Activated CD4-positive, alpha-beta T cell treated with anti-CD3 and anti-CD28 coated beads for 36 hours (primary cell): ENCODE measurements at regions not wholly inside any gene's neighbourhood (a gene's known extent, or its start where the extent isn't known, plus 50 kb on each side); places are given as distances from the start of the nearest gene placed in this dataset.

Experiments used
- ATAC-seq: fragments of 200-7000 bp; cut with Tn5 transposase; one replicate; pipeline ENCODE4 v1.10.0; 2021; ENCODE audit warnings: mild to moderate bottlenecking, moderate library complexity
- CTCF ChIA-PET: fragments of 350-600 bp; sonication (Branson Sonifier 250); formaldehyde crosslinking; loops from one replicate; lab custom pipeline; 2021; ENCODE audit warnings: antibody characterized with exemption; lab: Charles Lee
- POLR2A ChIA-PET: fragments of 350-600 bp; sonication (Branson Sonifier 250); formaldehyde crosslinking; loops from one replicate; lab custom pipeline; 2021; ENCODE audit warnings: antibody characterized with exemption, inconsistent platforms; lab: Charles Lee
- DNase-seq: peaks from one replicate; pipeline ENCODE4 v3.0.0-alpha.2; 2020
- H3K27ac Mint-ChIP-seq: one replicate; pipeline ENCODE4 v1.8.0; 2021; ENCODE audit warnings: mixed read lengths
- H3K27me3 Mint-ChIP-seq: one replicate; pipeline ENCODE4 v1.8.0; 2021; ENCODE audit warnings: mixed read lengths
- H3K36me3 Mint-ChIP-seq: one replicate; pipeline ENCODE4 v1.8.0; 2021; ENCODE audit warnings: low read depth, mixed read lengths
- H3K4me1 Mint-ChIP-seq: one replicate; pipeline ENCODE4 v1.8.0; 2021; ENCODE audit warnings: mixed read lengths
- H3K4me3 Mint-ChIP-seq: one replicate; pipeline ENCODE4 v1.8.0; 2021; ENCODE audit warnings: mild to moderate bottlenecking, moderate library complexity, mixed read lengths
- H3K9me3 Mint-ChIP-seq: one replicate; pipeline ENCODE4 v1.8.0; 2021; ENCODE audit warnings: low read depth, mixed read lengths
- intact Hi-C, 2 experiments: fragments of 100-400 bp; cut with DNase I in 1 of 2; cut with micrococcal nuclease in 1 of 2; formaldehyde crosslinking; loops; one replicate each; pipeline versions ENCODE4 v1.14.2 to v1.15.1; 2022 to 2024; cut with DNase I, micrococcal nuclease

DNA sequence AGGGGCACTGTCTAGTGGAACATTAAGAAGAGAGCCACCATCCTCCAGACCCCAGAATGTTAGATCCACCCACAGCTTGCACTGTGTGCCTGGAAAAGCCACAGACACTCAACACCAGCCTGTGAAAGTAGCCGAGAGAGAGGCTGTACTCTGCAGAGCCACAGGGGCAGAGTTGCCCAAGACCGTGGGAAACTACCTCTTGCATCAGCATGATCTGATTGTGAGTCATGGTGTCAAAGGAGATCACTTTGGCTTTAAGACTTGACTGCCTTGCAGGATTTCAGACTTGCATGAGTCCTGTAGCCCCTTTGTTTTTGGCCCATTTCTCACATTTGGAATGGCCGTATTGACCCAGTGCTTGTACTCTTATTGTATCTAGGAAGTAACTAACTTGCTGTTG lies 115.9 kb upstream of the CCDC179 start:
- peak; percentile 75 for ATAC-seq
- ChIA-PET CTCF (no interaction called here), POLR2A (no interaction called here)
- Mint-ChIP-seq H3K9me3 (peaks cover 8% of the 10 kb centered on the region), H3K27me3 (no peaks in the 10 kb centered on the region), H3K27ac (no peak overlapping the region), H3K36me3 (no peaks in the 10 kb centered on the region), H3K4me1 (peaks cover 2% of the 10 kb centered on the region), H3K4me3 (no peak overlapping the region)
- intact Hi-C loops, result no loop called here
- DNase-seq, result peak; percentile 53

DNA sequence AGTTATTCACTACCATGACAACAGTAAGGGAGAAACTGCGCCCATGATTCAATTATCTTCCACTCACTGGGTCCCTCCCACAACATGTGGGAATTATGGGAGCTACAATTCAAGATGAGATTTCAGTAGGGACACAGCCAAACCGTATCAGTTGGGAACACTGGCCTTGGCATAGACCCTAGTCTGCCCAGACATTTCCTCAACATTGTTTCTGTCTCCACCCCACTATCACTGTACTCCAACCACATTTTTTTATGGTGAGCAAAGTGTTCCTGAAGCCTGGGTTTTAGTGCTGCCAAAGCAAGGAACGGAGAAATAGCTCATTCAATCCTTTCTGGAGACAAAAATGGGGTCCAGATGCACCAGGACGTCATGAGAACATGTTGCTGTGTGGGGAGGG lies 122.6 kb upstream of the CCDC179 start:
- intact Hi-C loops, result no loop called here
- Mint-ChIP-seq H3K27ac (no peak overlapping the region), H3K4me1 (no peaks in the 10 kb centered on the region), H3K9me3 (peaks cover 5% of the 10 kb centered on the region), H3K27me3 (no peaks in the 10 kb centered on the region), H3K4me3 (no peak overlapping the region), H3K36me3 (no peaks in the 10 kb centered on the region)
- CTCF ChIA-PET, result no interaction called here
- DNase-seq (no peak), ATAC-seq (no peak)
- POLR2A ChIA-PET, result no interaction called here

DNA sequence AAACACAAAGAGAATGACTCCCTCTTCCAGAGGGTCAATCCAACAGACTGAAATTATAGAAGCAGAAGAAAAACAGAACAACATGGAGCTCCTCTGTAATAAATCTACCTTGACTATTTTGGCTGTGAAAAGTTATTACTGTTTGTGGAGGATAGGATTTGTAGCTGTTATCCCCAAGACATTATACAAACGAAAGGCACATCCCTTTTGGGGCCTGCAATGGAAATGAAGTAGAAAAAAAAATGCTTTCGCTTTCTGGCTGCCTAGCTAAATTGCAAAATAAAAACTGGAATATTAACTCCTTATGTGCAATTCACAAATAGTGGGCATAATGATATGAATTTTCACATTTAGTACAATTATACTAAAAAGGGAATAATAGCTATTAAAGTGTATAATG lies 123.8 kb upstream of the CCDC179 start:
- ChIA-PET CTCF (no interaction called here), POLR2A (no interaction called here)
- no peaks in the 10 kb centered on the region for H3K36me3 Mint-ChIP-seq
- H3K27ac Mint-ChIP-seq, result no peak overlapping the region
- ATAC-seq (no peak), DNase-seq (no peak)
- H3K27me3 Mint-ChIP-seq, result no peaks in the 10 kb centered on the region
- H3K9me3 Mint-ChIP-seq, result peaks cover 12% of the 10 kb centered on the region
- no peaks in the 10 kb centered on the region for H3K4me1 Mint-ChIP-seq
- intact Hi-C loops, result no loop called here
- H3K4me3 Mint-ChIP-seq, result no peak overlapping the region

DNA sequence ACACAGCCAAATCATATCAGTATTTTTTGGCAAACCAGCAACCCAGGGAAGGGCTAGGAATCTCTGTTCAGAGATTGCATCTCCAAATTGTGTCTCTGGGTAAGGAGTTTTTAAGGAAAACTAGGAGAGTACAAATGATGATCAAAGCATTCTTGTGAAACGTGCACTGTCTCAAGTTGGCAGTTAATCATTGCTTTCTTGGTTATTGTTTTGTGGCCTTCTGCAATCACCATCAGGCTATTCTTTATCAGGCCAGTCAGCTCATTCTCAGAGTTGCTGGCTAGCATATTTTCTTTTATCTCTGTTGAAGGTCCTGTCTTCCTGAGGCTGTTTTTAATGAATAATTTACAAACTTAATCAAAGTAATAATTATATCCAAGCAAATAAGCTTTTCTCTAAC lies 129.1 kb upstream of the CCDC179 start:
- intact Hi-C loops, result no loop called here
- no peaks in the 10 kb centered on the region for H3K4me1 Mint-ChIP-seq
- ATAC-seq (no peak), DNase-seq (no peak)
- H3K4me3 Mint-ChIP-seq, result no peak overlapping the region
- H3K27ac Mint-ChIP-seq, result no peak overlapping the region
- H3K36me3 Mint-ChIP-seq, result peaks cover 6% of the 10 kb centered on the region
- peaks cover 27% of the 10 kb centered on the region for H3K9me3 Mint-ChIP-seq
- CTCF ChIA-PET, result interaction anchor here (0.7 kb wide), 1 partner anchor 31 kb away, joined by 4 read pairs; no protein-coding TSS in a partner anchor
- H3K27me3 Mint-ChIP-seq, result no peaks in the 10 kb centered on the region
- POLR2A ChIA-PET, result no interaction called here

DNA sequence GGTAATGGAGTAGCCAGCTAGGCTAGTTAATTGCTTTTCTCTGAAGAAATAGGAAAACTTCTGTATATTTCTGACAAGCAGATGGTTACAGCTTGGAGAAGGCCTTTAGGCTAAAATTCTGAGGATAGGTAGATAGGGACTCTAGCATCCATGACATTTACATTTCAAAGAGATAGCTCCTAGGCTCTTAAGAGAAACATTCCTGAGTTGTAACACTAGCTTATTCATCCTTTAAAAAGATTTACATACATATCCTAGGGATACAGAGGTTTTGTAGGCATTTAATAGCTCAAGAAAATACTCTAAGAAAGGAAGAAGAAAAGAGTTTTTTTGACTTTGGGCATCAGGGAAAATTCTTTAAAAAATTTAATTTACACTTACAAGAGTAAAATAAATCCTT lies 130.9 kb upstream of the CCDC179 start:
- Mint-ChIP-seq H3K4me3 (no peak overlapping the region), H3K27me3 (no peaks in the 10 kb centered on the region), H3K4me1 (no peaks in the 10 kb centered on the region), H3K36me3 (peaks cover 6% of the 10 kb centered on the region), H3K9me3 (peaks cover 23% of the 10 kb centered on the region), H3K27ac (no peak overlapping the region)
- CTCF ChIA-PET, result interaction anchor here (2.0 kb wide), 1 partner anchor 114 kb away, joined by 5 read pairs; no protein-coding TSS in a partner anchor
- intact Hi-C loops, result no loop called here
- ATAC-seq, result no peak
- DNase-seq, result no peak
- POLR2A ChIA-PET, result no interaction called here

DNA sequence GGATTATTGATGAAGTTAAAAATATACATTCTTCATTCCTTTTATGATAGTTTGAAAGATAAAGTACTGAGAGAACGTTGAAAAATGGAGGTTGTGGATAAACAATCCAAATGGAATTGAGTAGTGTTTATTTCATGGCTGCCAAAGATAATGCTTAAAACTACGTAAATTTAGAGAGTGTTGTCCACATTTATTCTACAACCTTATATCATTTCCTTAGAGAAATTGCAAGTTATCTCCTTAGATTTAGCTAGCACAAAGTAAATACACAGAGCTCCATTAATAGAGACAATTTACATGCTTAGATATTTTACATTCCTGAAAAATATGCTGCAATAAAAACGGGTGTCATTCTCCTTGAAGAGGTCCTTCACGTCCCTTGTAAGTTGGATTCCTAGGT lies 146.5 kb upstream of the CCDC179 start:
- Mint-ChIP-seq H3K36me3 (peaks cover 14% of the 10 kb centered on the region), H3K27me3 (no peaks in the 10 kb centered on the region), H3K4me3 (no peak overlapping the region), H3K27ac (no peak overlapping the region), H3K9me3 (peaks cover 25% of the 10 kb centered on the region), H3K4me1 (no peaks in the 10 kb centered on the region)
- DNase-seq (no peak), ATAC-seq (no peak)
- ChIA-PET POLR2A (no interaction called here), CTCF (no interaction called here)
- intact Hi-C loops, result no loop called here

DNA sequence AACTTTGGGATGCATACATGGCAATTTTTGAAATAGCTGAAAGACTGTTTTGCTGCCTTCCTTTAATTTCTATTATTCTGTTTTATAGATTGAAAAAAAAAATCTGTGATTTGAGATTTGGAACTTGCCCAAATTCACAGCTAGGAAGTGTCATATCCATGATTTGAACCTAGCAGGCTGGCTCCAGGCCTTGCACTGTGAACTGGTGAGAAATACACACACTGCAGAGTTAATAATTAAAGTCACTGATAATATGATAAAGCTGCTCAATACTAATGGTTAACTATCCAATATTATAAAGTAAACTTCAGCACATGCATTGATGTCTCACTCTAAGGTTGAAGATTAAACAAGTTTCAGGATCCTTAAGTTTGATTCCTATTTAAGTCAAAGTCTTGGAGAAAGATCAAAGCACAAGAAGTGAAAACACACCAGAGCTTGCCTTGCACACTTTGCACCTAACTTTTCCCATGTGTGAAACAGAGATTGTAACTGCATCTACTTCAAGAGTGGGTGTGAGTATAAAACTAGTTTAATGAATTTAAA lies 150.6 kb upstream of the CCDC179 start:
- H3K9me3 Mint-ChIP-seq, result peaks cover 11% of the 10 kb centered on the region
- POLR2A ChIA-PET, result no interaction called here
- no peaks in the 10 kb centered on the region for H3K27me3 Mint-ChIP-seq
- no peak for DNase-seq
- no peak overlapping the region for H3K4me3 Mint-ChIP-seq
- intact Hi-C loops, result no loop called here
- ATAC-seq, result no peak
- CTCF ChIA-PET, result no interaction called here
- H3K36me3 Mint-ChIP-seq, result peaks cover 2% of the 10 kb centered on the region
- H3K27ac Mint-ChIP-seq, result no peak overlapping the region
- no peaks in the 10 kb centered on the region for H3K4me1 Mint-ChIP-seq

DNA sequence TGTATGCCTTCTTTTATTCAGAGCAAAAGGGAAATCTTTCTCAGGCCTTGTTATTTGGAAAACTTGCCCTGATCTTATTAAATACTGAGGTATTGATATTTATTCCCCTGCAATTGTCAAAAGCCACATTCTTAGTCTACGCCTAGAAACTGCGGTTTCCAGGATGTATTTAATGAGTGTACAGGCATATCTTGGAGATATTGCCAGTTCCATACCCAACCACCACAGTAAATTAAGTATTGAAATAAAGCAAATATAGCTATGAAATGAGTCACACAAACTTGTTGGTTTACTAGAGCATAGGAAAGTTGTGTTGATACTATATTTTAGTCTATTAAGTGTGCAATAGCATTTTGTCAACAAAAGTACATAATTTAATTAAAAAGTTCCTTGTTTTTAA lies 152.7 kb upstream of the CCDC179 start:
- no peaks in the 10 kb centered on the region for H3K4me1 Mint-ChIP-seq
- ATAC-seq (no peak), DNase-seq (no peak)
- POLR2A ChIA-PET, result no interaction called here
- CTCF ChIA-PET, result interaction anchor here (0.6 kb wide), 1 partner anchor 1449 kb away, joined by 3 read pairs; no protein-coding TSS in a partner anchor
- no peaks in the 10 kb centered on the region for H3K27me3 Mint-ChIP-seq
- no peak overlapping the region for H3K27ac Mint-ChIP-seq
- peaks cover 6% of the 10 kb centered on the region for H3K9me3 Mint-ChIP-seq
- intact Hi-C loops, result no loop called here
- peaks cover 1% of the 10 kb centered on the region for H3K36me3 Mint-ChIP-seq
- no peak overlapping the region for H3K4me3 Mint-ChIP-seq

DNA sequence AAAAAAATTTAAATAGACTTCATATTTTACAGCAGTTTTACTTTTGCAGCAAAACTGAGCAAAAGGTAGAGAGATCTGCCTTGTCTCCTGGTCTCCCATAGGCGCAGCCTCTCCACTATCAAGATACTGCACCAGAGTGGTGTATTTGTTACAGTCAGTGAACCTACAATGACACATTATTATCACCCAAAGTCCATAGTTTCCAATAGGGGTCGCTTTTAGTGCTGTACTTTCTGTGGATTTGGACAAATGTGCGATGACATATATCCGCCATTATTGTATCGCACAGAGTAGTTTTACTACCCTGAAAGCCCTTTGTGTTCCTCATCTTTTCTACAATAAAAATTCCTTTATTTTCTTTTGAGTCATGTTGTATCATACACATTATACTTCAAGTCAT lies 153.2 kb upstream of the CCDC179 start:
- H3K27me3 Mint-ChIP-seq, result no peaks in the 10 kb centered on the region
- ChIA-PET POLR2A (no interaction called here), CTCF (no interaction called here)
- no peak overlapping the region for H3K27ac Mint-ChIP-seq
- ATAC-seq (no peak), DNase-seq (no peak)
- intact Hi-C loops, result no loop called here
- H3K4me3 Mint-ChIP-seq, result no peak overlapping the region
- no peaks in the 10 kb centered on the region for H3K36me3 Mint-ChIP-seq
- H3K9me3 Mint-ChIP-seq, result peaks cover 2% of the 10 kb centered on the region
- H3K4me1 Mint-ChIP-seq, result no peaks in the 10 kb centered on the region

DNA sequence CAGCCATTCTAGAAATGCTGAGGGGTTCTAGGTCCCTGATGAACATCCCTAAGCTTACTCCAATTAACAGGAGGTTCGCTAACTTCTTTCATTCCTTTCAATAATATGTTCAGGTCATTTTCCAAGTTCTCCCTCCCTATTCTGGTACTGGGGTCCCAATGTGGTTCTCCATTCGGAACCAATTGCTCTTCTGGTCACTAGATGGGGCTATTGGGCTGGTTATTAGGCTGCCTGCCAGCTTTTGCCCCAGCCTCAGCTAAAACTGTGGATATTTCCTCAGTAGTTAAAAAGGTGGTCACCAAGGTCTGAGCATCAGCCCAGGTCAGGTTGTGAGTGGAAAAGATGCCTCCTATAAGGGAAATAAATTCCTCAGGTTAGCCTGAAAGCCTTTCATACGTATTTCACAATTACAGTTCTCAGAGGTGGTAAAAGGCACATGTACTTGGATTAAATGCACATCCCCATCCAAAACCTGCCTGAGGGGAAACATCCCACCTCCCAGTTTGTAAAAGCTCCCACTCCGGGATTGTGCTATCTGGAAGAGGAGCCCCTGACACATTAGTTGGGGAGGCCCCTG lies 161.1 kb upstream of the CCDC179 start:
- Mint-ChIP-seq H3K4me1 (no peaks in the 10 kb centered on the region), H3K9me3 (no peaks in the 10 kb centered on the region), H3K27ac (no peak overlapping the region), H3K4me3 (no peak overlapping the region), H3K27me3 (no peaks in the 10 kb centered on the region), H3K36me3 (no peaks in the 10 kb centered on the region)
- intact Hi-C loops, result no loop called here
- DNase-seq (peak; percentile 10), ATAC-seq (no peak)
- ChIA-PET POLR2A (no interaction called here), CTCF (interaction anchor here (1.0 kb wide), 1 partner anchor 14 kb away, joined by 4 read pairs; no protein-coding TSS in a partner anchor)

DNA sequence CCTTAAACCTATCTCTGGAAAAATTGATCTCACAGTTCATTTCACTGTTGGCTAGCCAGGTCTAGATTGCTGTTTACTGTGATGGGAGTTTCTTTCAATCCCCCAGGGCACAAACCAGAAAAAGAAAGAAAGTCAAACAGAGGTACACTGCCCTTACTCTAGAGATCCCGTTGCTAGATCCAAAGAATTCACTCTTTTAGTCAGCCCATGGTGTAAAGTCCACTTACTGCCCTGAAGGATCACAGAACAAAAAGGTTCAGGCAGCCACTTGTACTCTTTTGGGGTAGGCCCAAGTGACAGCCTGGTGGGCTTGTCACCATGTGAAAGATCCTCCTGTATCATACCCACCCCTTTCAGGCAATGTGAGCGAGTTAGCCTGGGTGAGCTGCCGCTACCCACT lies 162.6 kb upstream of the CCDC179 start:
- H3K27me3 Mint-ChIP-seq, result no peaks in the 10 kb centered on the region
- ChIA-PET CTCF (interaction anchor here (1.1 kb wide), 1 partner anchor 147 kb away, joined by 3 read pairs; no protein-coding TSS in a partner anchor), POLR2A (no interaction called here)
- DNase-seq (no peak), ATAC-seq (no peak)
- intact Hi-C loops, result no loop called here
- no peaks in the 10 kb centered on the region for H3K9me3 Mint-ChIP-seq
- H3K27ac Mint-ChIP-seq, result no peak overlapping the region
- no peaks in the 10 kb centered on the region for H3K4me1 Mint-ChIP-seq
- no peak overlapping the region for H3K4me3 Mint-ChIP-seq
- H3K36me3 Mint-ChIP-seq, result no peaks in the 10 kb centered on the region

DNA sequence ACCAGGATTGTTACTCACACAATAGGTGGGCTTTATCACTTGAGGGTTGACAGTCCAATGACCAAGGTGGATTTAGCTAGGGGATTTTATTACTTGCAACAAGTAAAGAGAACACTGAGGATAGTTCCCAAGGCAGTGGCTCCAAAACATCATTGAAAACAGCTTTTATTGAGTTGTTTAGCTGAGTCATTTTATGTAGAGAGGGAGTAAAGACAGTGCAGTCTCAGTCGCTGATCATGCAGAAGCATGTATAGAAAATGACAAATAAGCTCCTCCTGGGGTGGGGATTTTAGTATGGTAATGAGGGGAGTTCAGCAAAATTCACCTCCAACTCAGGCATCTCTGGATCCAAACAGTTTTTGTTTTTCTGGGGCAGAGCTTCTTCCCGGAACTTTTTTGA lies 163.0 kb upstream of the CCDC179 start:
- H3K4me3 Mint-ChIP-seq, result no peak overlapping the region
- CTCF ChIA-PET, result interaction anchor here (0.7 to 1.1 kb wide), 2 partner anchors 74 to 147 kb away, joined by 3 read pairs; no protein-coding TSS in a partner anchor
- ATAC-seq (no peak), DNase-seq (no peak)
- H3K36me3 Mint-ChIP-seq, result no peaks in the 10 kb centered on the region
- H3K4me1 Mint-ChIP-seq, result no peaks in the 10 kb centered on the region
- no peaks in the 10 kb centered on the region for H3K27me3 Mint-ChIP-seq
- no peaks in the 10 kb centered on the region for H3K9me3 Mint-ChIP-seq
- no peak overlapping the region for H3K27ac Mint-ChIP-seq
- intact Hi-C loops, result no loop called here
- POLR2A ChIA-PET, result no interaction called here
